GM23338 (cell line): ENCODE measurements at regions not wholly inside any gene's neighbourhood (a gene's known extent, or its start where the extent isn't known, plus 50 kb on each side); places are given as distances from the start of the nearest gene placed in this dataset.

ENCODE experiments used
- ATAC-seq: fragments of 200-7000 bp; cut with Tn5 transposase; 3 replicates; pipeline ENCODE4 v1.9.1; 2020
- DNase-seq: peaks from one replicate; pipeline ENCODE4 v3.0.0-alpha.2; 2015; ENCODE audit warnings: low spot score
- H2AFZ ChIP-seq: fragments of 200-600 bp; sonication (generic); 2 replicates; pipeline ENCODE4 v1.8.0; 2016; ENCODE audit warnings: antibody characterized with exemption, mild to moderate bottlenecking, moderate library complexity
- H3F3A ChIP-seq: fragments of 200-600 bp; sonication (generic); replicated peaks from 2 replicates; pipeline ENCODE4 v1.8.0; 2017; ENCODE audit warnings: antibody characterized with exemption, mixed run types, low read depth
- H3K27ac ChIP-seq: fragments of 200-600 bp; sonication (generic); 2 replicates; pipeline ENCODE4 v1.6.1; 2016; ENCODE audit warnings: low read depth
- H3K27me3 ChIP-seq: fragments of 200-600 bp; sonication (generic); 2 replicates; pipeline ENCODE4 v1.8.0; 2016; ENCODE audit warnings: mild to moderate bottlenecking, mixed run types, moderate library complexity; ENCODE audit not compliant: insufficient read depth
- H3K36me3 ChIP-seq: fragments of 200-600 bp; sonication (generic); 2 replicates; pipeline ENCODE4 v1.8.0; 2016; ENCODE audit warnings: mild to moderate bottlenecking; ENCODE audit not compliant: insufficient read depth
- H3K4me1 ChIP-seq: fragments of 200-600 bp; sonication (generic); 2 replicates; pipeline ENCODE4 v1.8.0; 2016; ENCODE audit warnings: mild to moderate bottlenecking, moderate library complexity; ENCODE audit not compliant: insufficient read depth
- H3K4me2 ChIP-seq: fragments of 200-600 bp; sonication (generic); 2 replicates; pipeline ENCODE4 v1.7.1; 2017; ENCODE audit warnings: mixed run types
- H3K4me3 ChIP-seq: fragments of 200-600 bp; sonication (generic); 2 replicates; pipeline ENCODE4 v1.6.1; 2016; ENCODE audit warnings: mixed run types
- H3K79me2 ChIP-seq: fragments of 200-600 bp; sonication (generic); replicated peaks from 2 replicates; pipeline ENCODE4 v1.8.0; 2017; ENCODE audit warnings: mild to moderate bottlenecking; ENCODE audit not compliant: insufficient read depth
- H3K9me2 ChIP-seq: fragments of 200-600 bp; sonication (generic); 2 replicates; pipeline ENCODE4 v1.8.0; 2017; ENCODE audit not compliant: insufficient read depth
- H4K20me1 ChIP-seq: fragments of 200-600 bp; sonication (generic); replicated peaks from 2 replicates; pipeline ENCODE4 v1.8.0; 2017; ENCODE audit warnings: mild to moderate bottlenecking; ENCODE audit not compliant: insufficient read depth
- H3K27ac Mint-ChIP-seq: 2 replicates; pipeline ENCODE4 v1.8.0; 2020; ENCODE audit warnings: inconsistent platforms, mild to moderate bottlenecking, moderate library complexity, mixed read lengths
- H3K27me3 Mint-ChIP-seq: 3 replicates; pipeline ENCODE4 v1.8.0; 2022; ENCODE audit warnings: low read depth, mild to moderate bottlenecking, moderate library complexity, mixed read lengths, inconsistent platforms; ENCODE audit not compliant: insufficient read depth, poor library complexity
- H3K36me3 Mint-ChIP-seq: 3 replicates; pipeline ENCODE4 v1.8.0; 2021; ENCODE audit warnings: low read depth, mild to moderate bottlenecking, inconsistent platforms, moderate library complexity, mixed read lengths
- H3K4me1 Mint-ChIP-seq: 3 replicates; pipeline ENCODE4 v1.8.0; 2020; ENCODE audit warnings: mild to moderate bottlenecking, inconsistent platforms, mixed read lengths
- H3K4me3 Mint-ChIP-seq: 3 replicates; pipeline ENCODE4 v1.8.0; 2021; ENCODE audit warnings: moderate library complexity, mild to moderate bottlenecking, inconsistent platforms, mixed read lengths
- H3K9me3 Mint-ChIP-seq: 3 replicates; pipeline ENCODE4 v1.8.0; 2020; ENCODE audit warnings: moderate library complexity, mild to moderate bottlenecking, inconsistent platforms, mixed read lengths
- CREB1 ChIP-seq: fragments of 250-450 bp; sonication (Bioruptor Pico); IDR thresholded peaks from 2 replicates; pipeline ENCODE4 v1.5.0; 2020; ENCODE audit warnings: low read depth, mild to moderate bottlenecking, moderate library complexity
- EZH2phosphoT487 ChIP-seq: fragments of 200-600 bp; sonication (generic); IDR thresholded peaks from one replicate; pipeline ENCODE4 v1.8.1; 2018; ENCODE audit warnings: antibody characterized with exemption; ENCODE audit not compliant: unreplicated experiment
- JUNB ChIP-seq: IDR thresholded peaks from one replicate; pipeline ENCODE4 v1.6.1; 2016; ENCODE audit warnings: antibody characterized with exemption; ENCODE audit not compliant: unreplicated experiment
- NANOG ChIP-seq: IDR thresholded peaks from 2 replicates; pipeline ENCODE4 v1.6.1; 2016; ENCODE audit warnings: antibody characterized with exemption, borderline replicate concordance
- POLR2AphosphoS5 ChIP-seq: IDR thresholded peaks from 2 replicates; pipeline ENCODE4 v1.6.1; 2016; ENCODE audit warnings: antibody characterized with exemption, low read depth
- REST ChIP-seq: IDR thresholded peaks from one replicate; pipeline ENCODE4 v1.6.1; 2018; ENCODE audit warnings: antibody characterized with exemption; ENCODE audit not compliant: unreplicated experiment
- STAT1 ChIP-seq: IDR thresholded peaks from one replicate; pipeline ENCODE4 v1.6.1; 2016; ENCODE audit warnings: antibody characterized with exemption; ENCODE audit not compliant: unreplicated experiment
- ZNF331 ChIP-seq: fragments of 250-450 bp; sonication (Bioruptor Pico); IDR thresholded peaks from 2 replicates; pipeline ENCODE4 v1.5.0; 2020; ENCODE audit warnings: low read depth, mild to moderate bottlenecking, moderate library complexity
- TF ChIP-seq, protein P1 (sequence below): fragments of 250-450 bp; sonication (Bioruptor Pico); IDR thresholded peaks from 2 replicates; pipeline ENCODE4 v1.5.0; 2020; ENCODE audit warnings: mild to moderate bottlenecking, moderate library complexity

DNA sequence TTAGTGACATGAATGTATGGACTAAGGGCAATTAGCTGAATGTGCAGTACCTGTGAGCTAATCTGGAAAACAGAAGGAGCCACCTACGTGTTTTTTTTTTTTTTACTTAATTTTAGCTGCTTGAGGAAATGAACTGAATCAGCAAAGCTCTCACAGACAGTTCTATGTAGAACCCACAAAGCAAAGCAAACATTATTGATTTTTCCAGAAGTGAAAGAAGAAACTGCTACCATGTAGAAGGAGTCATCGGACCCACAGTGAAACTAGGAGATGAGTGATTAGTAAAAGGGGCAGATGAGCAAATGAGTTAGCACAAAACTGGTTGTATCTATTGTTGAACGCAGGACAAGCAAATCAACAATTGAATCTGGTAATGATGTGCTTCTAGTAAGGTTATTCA is 94.1 kb upstream of the SLC7A1 start (continued):
- TF ChIP-seq, protein P1, sequence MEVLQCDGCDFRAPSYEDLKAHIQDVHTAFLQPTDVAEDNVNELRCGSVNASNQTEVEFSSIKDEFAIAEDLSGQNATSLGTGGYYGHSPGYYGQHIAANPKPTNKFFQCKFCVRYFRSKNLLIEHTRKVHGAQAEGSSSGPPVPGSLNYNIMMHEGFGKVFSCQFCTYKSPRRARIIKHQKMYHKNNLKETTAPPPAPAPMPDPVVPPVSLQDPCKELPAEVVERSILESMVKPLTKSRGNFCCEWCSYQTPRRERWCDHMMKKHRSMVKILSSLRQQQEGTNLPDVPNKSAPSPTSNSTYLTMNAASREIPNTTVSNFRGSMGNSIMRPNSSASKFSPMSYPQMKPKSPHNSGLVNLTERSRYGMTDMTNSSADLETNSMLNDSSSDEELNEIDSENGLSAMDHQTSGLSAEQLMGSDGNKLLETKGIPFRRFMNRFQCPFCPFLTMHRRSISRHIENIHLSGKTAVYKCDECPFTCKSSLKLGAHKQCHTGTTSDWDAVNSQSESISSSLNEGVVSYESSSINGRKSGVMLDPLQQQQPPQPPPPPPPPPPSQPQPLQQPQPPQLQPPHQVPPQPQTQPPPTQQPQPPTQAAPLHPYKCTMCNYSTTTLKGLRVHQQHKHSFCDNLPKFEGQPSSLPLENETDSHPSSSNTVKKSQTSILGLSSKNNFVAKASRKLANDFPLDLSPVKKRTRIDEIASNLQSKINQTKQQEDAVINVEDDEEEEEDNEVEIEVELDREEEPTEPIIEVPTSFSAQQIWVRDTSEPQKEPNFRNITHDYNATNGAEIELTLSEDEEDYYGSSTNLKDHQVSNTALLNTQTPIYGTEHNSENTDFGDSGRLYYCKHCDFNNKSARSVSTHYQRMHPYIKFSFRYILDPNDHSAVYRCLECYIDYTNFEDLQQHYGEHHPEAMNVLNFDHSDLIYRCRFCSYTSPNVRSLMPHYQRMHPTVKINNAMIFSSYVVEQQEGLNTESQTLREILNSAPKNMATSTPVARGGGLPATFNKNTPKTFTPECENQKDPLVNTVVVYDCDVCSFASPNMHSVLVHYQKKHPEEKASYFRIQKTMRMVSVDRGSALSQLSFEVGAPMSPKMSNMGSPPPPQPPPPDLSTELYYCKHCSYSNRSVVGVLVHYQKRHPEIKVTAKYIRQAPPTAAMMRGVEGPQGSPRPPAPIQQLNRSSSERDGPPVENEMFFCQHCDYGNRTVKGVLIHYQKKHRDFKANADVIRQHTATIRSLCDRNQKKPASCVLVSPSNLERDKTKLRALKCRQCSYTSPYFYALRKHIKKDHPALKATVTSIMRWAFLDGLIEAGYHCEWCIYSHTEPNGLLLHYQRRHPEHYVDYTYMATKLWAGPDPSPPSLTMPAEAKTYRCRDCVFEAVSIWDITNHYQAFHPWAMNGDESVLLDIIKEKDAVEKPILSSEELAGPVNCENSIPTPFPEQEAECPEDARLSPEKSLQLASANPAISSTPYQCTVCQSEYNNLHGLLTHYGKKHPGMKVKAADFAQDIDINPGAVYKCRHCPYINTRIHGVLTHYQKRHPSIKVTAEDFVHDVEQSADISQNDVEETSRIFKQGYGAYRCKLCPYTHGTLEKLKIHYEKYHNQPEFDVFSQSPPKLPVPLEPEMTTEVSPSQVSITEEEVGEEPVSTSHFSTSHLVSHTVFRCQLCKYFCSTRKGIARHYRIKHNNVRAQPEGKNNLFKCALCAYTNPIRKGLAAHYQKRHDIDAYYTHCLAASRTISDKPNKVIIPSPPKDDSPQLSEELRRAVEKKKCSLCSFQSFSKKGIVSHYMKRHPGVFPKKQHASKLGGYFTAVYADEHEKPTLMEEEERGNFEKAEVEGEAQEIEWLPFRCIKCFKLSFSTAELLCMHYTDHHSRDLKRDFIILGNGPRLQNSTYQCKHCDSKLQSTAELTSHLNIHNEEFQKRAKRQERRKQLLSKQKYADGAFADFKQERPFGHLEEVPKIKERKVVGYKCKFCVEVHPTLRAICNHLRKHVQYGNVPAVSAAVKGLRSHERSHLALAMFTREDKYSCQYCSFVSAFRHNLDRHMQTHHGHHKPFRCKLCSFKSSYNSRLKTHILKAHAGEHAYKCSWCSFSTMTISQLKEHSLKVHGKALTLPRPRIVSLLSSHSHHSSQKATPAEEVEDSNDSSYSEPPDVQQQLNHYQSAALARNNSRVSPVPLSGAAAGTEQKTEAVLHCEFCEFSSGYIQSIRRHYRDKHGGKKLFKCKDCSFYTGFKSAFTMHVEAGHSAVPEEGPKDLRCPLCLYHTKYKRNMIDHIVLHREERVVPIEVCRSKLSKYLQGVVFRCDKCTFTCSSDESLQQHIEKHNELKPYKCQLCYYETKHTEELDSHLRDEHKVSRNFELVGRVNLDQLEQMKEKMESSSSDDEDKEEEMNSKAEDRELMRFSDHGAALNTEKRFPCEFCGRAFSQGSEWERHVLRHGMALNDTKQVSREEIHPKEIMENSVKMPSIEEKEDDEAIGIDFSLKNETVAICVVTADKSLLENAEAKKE (CRISPR knock-in tag) = no peak
- no peak for TF ChIP-seq ZNF331 (CRISPR knock-in tag)
- TF ChIP-seq STAT1 = no peak
- TF ChIP-seq EZH2phosphoT487 = no peak

GRCh38 chr13:29688193-29688592 is 92.7 kb upstream of the SLC7A1 start:
- H2AFZ ChIP-seq = no peak overlapping the region
- H3K4me2 ChIP-seq = no peak overlapping the region
- 0 out of 2 replicates have a peak, but pooled peaks cover 10% of the 10 kb centered on the region for H3K9me2 ChIP-seq
- H3K79me2 ChIP-seq = no peaks in the 10 kb centered on the region
- H4K20me1 ChIP-seq = no peaks in the 10 kb centered on the region
- H3K4me1 ChIP-seq = no peaks in the 10 kb centered on the region
- no peaks in the 10 kb centered on the region for H3K36me3 ChIP-seq
- peaks cover 9% of the 10 kb centered on the region; the same call in 2 of the 3 replicates for H3K4me1 Mint-ChIP-seq
- no peaks in the 10 kb centered on the region for H3K27me3 ChIP-seq
- H3K27ac ChIP-seq = no peak overlapping the region
- DNase-seq (no peak), ATAC-seq (no peak)
- no peaks in the 10 kb centered on the region for H3K27me3 Mint-ChIP-seq
- no peaks in the 10 kb centered on the region for H3K36me3 Mint-ChIP-seq
- no peak overlapping the region for H3K4me3 ChIP-seq
- H3K27ac Mint-ChIP-seq = no peak overlapping the region
- no peaks in the 10 kb centered on the region for H3F3A ChIP-seq
- H3K9me3 Mint-ChIP-seq = no peaks in the 10 kb centered on the region
- no peak for TF ChIP-seq STAT1
- TF ChIP-seq NANOG = no peak
- H3K4me3 Mint-ChIP-seq = no peak overlapping the region

GRCh38 chr13:29684441-29684840 is 89.0 kb upstream of the SLC7A1 start:
- Histone ChIP-seq H3K4me2 (no peak overlapping the region), H3K4me3 (no peak overlapping the region), H2AFZ (no peak overlapping the region), H3K9me2 (0 out of 2 replicates have a peak, but pooled peaks cover 10% of the 10 kb centered on the region), H3K36me3 (no peaks in the 10 kb centered on the region), H4K20me1 (no peaks in the 10 kb centered on the region), H3K79me2 (no peaks in the 10 kb centered on the region), H3K27me3 (no peaks in the 10 kb centered on the region), H3K4me1 (no peaks in the 10 kb centered on the region), H3K27ac (no peak overlapping the region), H3F3A (no peaks in the 10 kb centered on the region)
- H3K4me1 Mint-ChIP-seq = peaks cover 6% of the 10 kb centered on the region; the same call in 2 of the 3 replicates
- DNase-seq = no peak
- H3K27me3 Mint-ChIP-seq = no peaks in the 10 kb centered on the region
- no peaks in the 10 kb centered on the region for H3K36me3 Mint-ChIP-seq
- no peak overlapping the region for H3K4me3 Mint-ChIP-seq
- no peaks in the 10 kb centered on the region for H3K9me3 Mint-ChIP-seq
- no peak for ATAC-seq
- no peak overlapping the region for H3K27ac Mint-ChIP-seq
- TF ChIP-seq REST (no peak), NANOG (no peak), POLR2AphosphoS5 (no peak), EZH2phosphoT487 (no peak), JUNB (no peak), CREB1 (CRISPR knock-in tag) (no peak), ZNF331 (CRISPR knock-in tag) (no peak)
